Astrocyte (in vitro differentiated cells and primary cell): ENCODE measurements at regions not wholly inside any gene's neighbourhood (a gene's known extent, or its start where the extent isn't known, plus 50 kb on each side); places are given as distances from the start of the nearest gene placed in this dataset.

Source experiments
- DNase-seq: peaks from one replicate; pipeline ENCODE4 v3.0.0-alpha.2; 2010; ENCODE audit warnings: low read depth
- FAIRE-seq: peaks from 2 replicates; lab custom pipeline; 2011; peaks lifted over from hg19 to GRCh38; lab: Jason Lieb, UNC
- H2AFZ ChIP-seq: 2 replicates; pipeline ENCODE4 v1.6.0; 2012; ENCODE audit warnings: low read depth, low read length, inconsistent platforms
- H3K27ac ChIP-seq: 2 replicates; pipeline ENCODE4 v1.5.1; 2011; ENCODE audit warnings: low read depth, low read length, inconsistent platforms
- H3K27me3 ChIP-seq: 2 replicates; pipeline ENCODE4 v1.6.0; 2011; ENCODE audit warnings: low read length, inconsistent platforms; ENCODE audit not compliant: insufficient read depth
- H3K36me3 ChIP-seq: 2 replicates; pipeline ENCODE4 v1.5.1; 2011; ENCODE audit warnings: low read length, inconsistent platforms; ENCODE audit not compliant: insufficient read depth
- H3K4me1 ChIP-seq: 2 replicates; pipeline ENCODE4 v1.5.1; 2011; ENCODE audit warnings: low read length, inconsistent platforms; ENCODE audit not compliant: insufficient read depth
- H3K4me2 ChIP-seq: 2 replicates; pipeline ENCODE4 v1.6.0; 2012; ENCODE audit warnings: low read length, inconsistent platforms
- H3K4me3 ChIP-seq: 2 replicates; pipeline ENCODE4 v1.5.1; 2011; ENCODE audit warnings: low read depth, mild to moderate bottlenecking, low read length, inconsistent platforms; ENCODE audit not compliant: insufficient read depth
- H3K79me2 ChIP-seq: 2 replicates; pipeline ENCODE4 v1.6.0; 2012; ENCODE audit warnings: mild to moderate bottlenecking, low read length, inconsistent platforms; ENCODE audit not compliant: insufficient read depth
- H3K9ac ChIP-seq: 2 replicates; pipeline ENCODE4 v1.6.0; 2012; ENCODE audit warnings: mild to moderate bottlenecking, low read length, inconsistent platforms
- H3K9me3 ChIP-seq: 2 replicates; pipeline ENCODE4 v1.5.1; 2012; ENCODE audit warnings: low read depth, mild to moderate bottlenecking, low read length, inconsistent platforms; ENCODE audit not compliant: insufficient read depth
- H4K20me1 ChIP-seq: 2 replicates; pipeline ENCODE4 v1.6.0; 2012; ENCODE audit warnings: low read length, inconsistent platforms; ENCODE audit not compliant: insufficient read depth
- H3K27ac Mint-ChIP-seq: one replicate; pipeline ENCODE4 v1.8.0; 2021; ENCODE audit warnings: mild to moderate bottlenecking, mixed read lengths; ENCODE audit not compliant: unreplicated experiment
- H3K27me3 Mint-ChIP-seq: one replicate; pipeline ENCODE4 v1.8.0; 2021; ENCODE audit warnings: low read depth, mixed read lengths; ENCODE audit not compliant: unreplicated experiment
- H3K36me3 Mint-ChIP-seq: one replicate; pipeline ENCODE4 v1.8.0; 2021; ENCODE audit warnings: low read depth, mixed read lengths; ENCODE audit not compliant: unreplicated experiment
- H3K4me1 Mint-ChIP-seq: one replicate; pipeline ENCODE4 v1.8.0; 2021; ENCODE audit warnings: low read depth, mixed read lengths; ENCODE audit not compliant: unreplicated experiment
- H3K4me3 Mint-ChIP-seq: one replicate; pipeline ENCODE4 v1.8.0; 2021; ENCODE audit warnings: mild to moderate bottlenecking, moderate library complexity, mixed read lengths; ENCODE audit not compliant: unreplicated experiment
- H3K9me3 Mint-ChIP-seq: one replicate; pipeline ENCODE4 v1.8.0; 2021; ENCODE audit warnings: mild to moderate bottlenecking, mixed read lengths; ENCODE audit not compliant: unreplicated experiment
- EZH2 ChIP-seq: IDR thresholded peaks from 2 replicates; pipeline ENCODE4 v1.6.1; 2012; ENCODE audit warnings: mild to moderate bottlenecking, low read length, inconsistent platforms; ENCODE audit not compliant: insufficient read depth
- TF ChIP-seq, protein P1 (sequence below): IDR thresholded peaks from 2 replicates; pipeline ENCODE4 v1.5.1; 2011; ENCODE audit warnings: low read depth, mild to moderate bottlenecking, inconsistent platforms, low read length, moderate library complexity; ENCODE audit not compliant: insufficient read depth

DNA sequence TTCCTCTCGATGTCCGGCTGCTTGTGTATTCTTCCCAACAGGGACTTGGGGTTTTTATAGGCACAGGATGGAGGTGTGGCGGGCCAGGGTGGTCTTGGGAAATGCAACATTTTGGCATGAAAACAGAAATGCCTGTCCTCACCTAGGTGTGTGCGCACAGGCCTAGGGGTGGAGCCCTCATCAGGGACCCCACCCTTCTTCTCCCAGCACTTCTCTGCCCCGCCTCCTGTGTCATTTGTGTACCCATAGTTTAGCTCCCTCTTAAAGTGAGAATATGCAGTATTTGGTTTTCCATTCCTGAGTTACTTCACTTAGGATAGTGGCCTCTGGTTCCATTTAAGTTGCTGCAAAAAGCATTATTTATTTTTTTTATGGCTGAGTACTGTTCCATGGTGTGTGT, 90.2 kb upstream of the ITGB1 start:
- no peak for DNase-seq

DNA sequence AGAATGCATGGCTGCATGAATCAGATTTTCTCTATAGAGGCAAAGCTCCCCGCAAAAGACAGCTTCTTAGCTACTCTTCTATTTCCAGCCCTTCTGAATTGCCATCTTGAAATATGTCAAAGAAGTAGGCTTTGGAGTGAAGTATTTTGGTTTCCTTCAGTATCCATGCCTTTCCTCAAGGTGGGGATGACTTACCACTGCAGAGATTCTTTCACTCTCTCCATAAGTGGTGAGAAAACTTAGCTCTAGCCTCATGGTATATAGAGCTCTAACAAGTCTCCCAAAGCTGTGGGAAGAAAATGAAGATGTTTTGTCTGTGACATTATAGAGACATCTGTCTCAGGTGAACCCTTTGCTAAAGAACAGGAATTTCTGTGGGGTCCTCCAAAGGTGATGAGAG, 89.6 kb upstream of the ITGB1 start:
- no peaks in the 10 kb centered on the region for H3K4me1 Mint-ChIP-seq
- no peak overlapping the region for H3K4me3 Mint-ChIP-seq
- H3K9me3 ChIP-seq, result no peaks in the 10 kb centered on the region

More for the DNA sequence above, 90.2 kb upstream of the ITGB1 start:
- no peaks in the 10 kb centered on the region for H3K79me2 ChIP-seq
- H3K9me3 Mint-ChIP-seq, result no peaks in the 10 kb centered on the region
- FAIRE-seq, result no peak
- no peaks in the 10 kb centered on the region for H3K36me3 ChIP-seq
- no peaks in the 10 kb centered on the region for H3K27me3 Mint-ChIP-seq
- H3K27me3 ChIP-seq, result no peaks in the 10 kb centered on the region
- no peak overlapping the region for H3K9ac ChIP-seq
- no peaks in the 10 kb centered on the region for H3K9me3 ChIP-seq
- H3K4me3 ChIP-seq, result no peak overlapping the region
- no peak overlapping the region for H2AFZ ChIP-seq
- peaks cover 4% of the 10 kb centered on the region for H3K36me3 Mint-ChIP-seq
- H3K4me3 Mint-ChIP-seq, result no peak overlapping the region
- H3K4me2 ChIP-seq, result no peak overlapping the region
- no peak overlapping the region for H3K27ac ChIP-seq
- TF ChIP-seq, protein P1, sequence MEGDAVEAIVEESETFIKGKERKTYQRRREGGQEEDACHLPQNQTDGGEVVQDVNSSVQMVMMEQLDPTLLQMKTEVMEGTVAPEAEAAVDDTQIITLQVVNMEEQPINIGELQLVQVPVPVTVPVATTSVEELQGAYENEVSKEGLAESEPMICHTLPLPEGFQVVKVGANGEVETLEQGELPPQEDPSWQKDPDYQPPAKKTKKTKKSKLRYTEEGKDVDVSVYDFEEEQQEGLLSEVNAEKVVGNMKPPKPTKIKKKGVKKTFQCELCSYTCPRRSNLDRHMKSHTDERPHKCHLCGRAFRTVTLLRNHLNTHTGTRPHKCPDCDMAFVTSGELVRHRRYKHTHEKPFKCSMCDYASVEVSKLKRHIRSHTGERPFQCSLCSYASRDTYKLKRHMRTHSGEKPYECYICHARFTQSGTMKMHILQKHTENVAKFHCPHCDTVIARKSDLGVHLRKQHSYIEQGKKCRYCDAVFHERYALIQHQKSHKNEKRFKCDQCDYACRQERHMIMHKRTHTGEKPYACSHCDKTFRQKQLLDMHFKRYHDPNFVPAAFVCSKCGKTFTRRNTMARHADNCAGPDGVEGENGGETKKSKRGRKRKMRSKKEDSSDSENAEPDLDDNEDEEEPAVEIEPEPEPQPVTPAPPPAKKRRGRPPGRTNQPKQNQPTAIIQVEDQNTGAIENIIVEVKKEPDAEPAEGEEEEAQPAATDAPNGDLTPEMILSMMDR, result no peak
- TF ChIP-seq EZH2, result no peak
- H3K27ac Mint-ChIP-seq, result no peak overlapping the region
- no peaks in the 10 kb centered on the region for H4K20me1 ChIP-seq
- H3K4me1 Mint-ChIP-seq, result no peaks in the 10 kb centered on the region
- no peaks in the 10 kb centered on the region for H3K4me1 ChIP-seq

DNA sequence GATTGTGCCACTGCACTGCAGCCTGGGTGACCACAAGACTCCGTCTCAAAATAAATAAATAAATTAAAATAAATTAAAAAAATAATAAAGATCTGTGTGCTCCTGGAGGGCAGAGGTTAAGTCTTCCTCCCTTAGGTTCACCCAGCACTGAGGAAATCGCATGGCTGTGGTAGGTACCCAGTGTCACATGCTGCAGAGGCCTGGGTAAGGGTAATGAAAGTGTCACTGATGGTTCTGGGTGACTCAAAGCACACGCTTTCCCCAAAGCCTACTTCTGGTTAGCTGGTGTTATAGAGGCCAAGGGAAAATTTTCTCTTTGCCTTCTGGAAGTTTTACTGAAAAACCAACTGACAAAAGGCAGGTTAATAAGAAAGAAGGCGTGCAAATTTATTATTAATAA, 88.8 kb upstream of the ITGB1 start:
- H3K4me2 ChIP-seq, result no peak overlapping the region
- Mint-ChIP-seq H3K4me1 (no peaks in the 10 kb centered on the region), H3K36me3 (peaks cover 4% of the 10 kb centered on the region)

More for the DNA sequence above, 89.6 kb upstream of the ITGB1 start:
- no peak overlapping the region for H3K4me3 ChIP-seq
- no peak for FAIRE-seq
- DNase-seq, result no peak
- no peak overlapping the region for H3K27ac ChIP-seq
- H2AFZ ChIP-seq, result no peak overlapping the region
- no peaks in the 10 kb centered on the region for H3K79me2 ChIP-seq
- Mint-ChIP-seq H3K9me3 (no peaks in the 10 kb centered on the region), H3K36me3 (peaks cover 4% of the 10 kb centered on the region), H3K27me3 (no peaks in the 10 kb centered on the region), H3K27ac (no peak overlapping the region)
- H4K20me1 ChIP-seq, result no peaks in the 10 kb centered on the region
- H3K27me3 ChIP-seq, result no peaks in the 10 kb centered on the region
- H3K36me3 ChIP-seq, result no peaks in the 10 kb centered on the region
- H3K4me2 ChIP-seq, result no peak overlapping the region
- no peaks in the 10 kb centered on the region for H3K4me1 ChIP-seq
- TF ChIP-seq, protein P1, result no peak
- TF ChIP-seq EZH2, result no peak
- H3K9ac ChIP-seq, result no peak overlapping the region

More for the DNA sequence above, 88.8 kb upstream of the ITGB1 start:
- TF ChIP-seq, protein P1, result no peak
- TF ChIP-seq EZH2, result no peak
- Histone ChIP-seq H3K36me3 (no peaks in the 10 kb centered on the region), H3K9ac (no peak overlapping the region), H3K9me3 (no peaks in the 10 kb centered on the region), H2AFZ (no peak overlapping the region), H3K4me3 (no peak overlapping the region), H3K27me3 (no peaks in the 10 kb centered on the region), H3K4me1 (no peaks in the 10 kb centered on the region), H4K20me1 (no peaks in the 10 kb centered on the region), H3K27ac (no peak overlapping the region), H3K79me2 (no peaks in the 10 kb centered on the region)
- Mint-ChIP-seq H3K27ac (no peak overlapping the region), H3K9me3 (no peaks in the 10 kb centered on the region), H3K27me3 (no peaks in the 10 kb centered on the region), H3K4me3 (no peak overlapping the region)
- DNase-seq, result no peak
- no peak for FAIRE-seq
